Neural progenitor cell (in vitro differentiated cells): ENCODE measurements at regions not wholly inside any gene's neighbourhood (a gene's known extent, or its start where the extent isn't known, plus 50 kb on each side); places are given as distances from the start of the nearest gene placed in this dataset.

Experiments
- DNase-seq: peaks from one replicate; pipeline ENCODE4 v3.0.0-alpha.2; 2016; ENCODE audit warnings: low spot score
- H2AFZ ChIP-seq: fragments of 200-600 bp; sonication (generic); replicated peaks from 2 replicates; pipeline ENCODE4 v1.6.1; 2016; ENCODE audit warnings: antibody characterized with exemption
- H3F3A ChIP-seq: fragments of 200-600 bp; sonication (generic); 2 replicates; pipeline ENCODE4 v1.6.1; 2016; ENCODE audit warnings: antibody characterized with exemption, low read depth
- H3K27ac ChIP-seq: fragments of 200-600 bp; sonication (generic); 2 replicates; pipeline ENCODE4 v1.5.1; 2016; ENCODE audit warnings: mild to moderate bottlenecking
- H3K27me3 ChIP-seq: fragments of 200-600 bp; sonication (generic); 2 replicates; pipeline ENCODE4 v1.6.1; 2016; ENCODE audit warnings: mild to moderate bottlenecking, moderate library complexity
- H3K36me3 ChIP-seq: fragments of 200-600 bp; sonication (generic); 2 replicates; pipeline ENCODE4 v1.5.1; 2016
- H3K4me1 ChIP-seq: fragments of 200-600 bp; sonication (generic); 2 replicates; pipeline ENCODE4 v1.6.1; 2016; ENCODE audit warnings: mixed run types
- H3K4me2 ChIP-seq: fragments of 200-600 bp; sonication (generic); 2 replicates; pipeline ENCODE4 v1.6.1; 2016
- H3K4me3 ChIP-seq: fragments of 200-600 bp; sonication (generic); 2 replicates; pipeline ENCODE4 v1.5.1; 2016
- H3K79me2 ChIP-seq: fragments of 200-600 bp; sonication (generic); 2 replicates; pipeline ENCODE4 v1.6.1; 2016; ENCODE audit warnings: low read depth
- H3K9ac ChIP-seq: fragments of 200-600 bp; sonication (generic); 2 replicates; pipeline ENCODE4 v1.6.1; 2016
- H3K9me3 ChIP-seq: fragments of 200-600 bp; sonication (generic); 2 replicates; pipeline ENCODE4 v1.5.1; 2016; ENCODE audit warnings: low read depth
- H4K20me1 ChIP-seq: fragments of 200-600 bp; sonication (generic); 2 replicates; pipeline ENCODE4 v1.6.1; 2016; ENCODE audit warnings: low read depth
- H3K27ac Mint-ChIP-seq: 3 replicates; pipeline ENCODE4 v1.8.0; 2021; ENCODE audit warnings: mixed read lengths
- H3K27me3 Mint-ChIP-seq: 2 replicates; pipeline ENCODE4 v1.8.0; 2022; ENCODE audit warnings: low read depth, mild to moderate bottlenecking, inconsistent platforms, moderate library complexity, mixed read lengths; ENCODE audit not compliant: insufficient read depth
- H3K36me3 Mint-ChIP-seq: 3 replicates; pipeline ENCODE4 v1.8.0; 2021; ENCODE audit warnings: mixed read lengths
- H3K4me1 Mint-ChIP-seq: 3 replicates; pipeline ENCODE4 v1.8.0; 2021; ENCODE audit warnings: mixed read lengths
- H3K4me3 Mint-ChIP-seq: 3 replicates; pipeline ENCODE4 v1.8.0; 2021; ENCODE audit warnings: mild to moderate bottlenecking, moderate library complexity, mixed read lengths
- H3K9me3 Mint-ChIP-seq: 3 replicates; pipeline ENCODE4 v1.8.0; 2020; ENCODE audit warnings: mixed read lengths
- CTCF ChIP-seq: fragments of 200-600 bp; sonication (generic); IDR thresholded peaks from 2 replicates; pipeline ENCODE4 v1.5.1; 2017; ENCODE audit warnings: antibody characterized with exemption, mild to moderate bottlenecking
- EZH2 ChIP-seq: fragments of 200-600 bp; sonication (generic); IDR thresholded peaks from 2 replicates; pipeline ENCODE4 v1.6.1; 2017; ENCODE audit warnings: antibody characterized with exemption, mild to moderate bottlenecking, moderate library complexity
- EZH2phosphoT487 ChIP-seq: fragments of 200-600 bp; sonication (generic); IDR thresholded peaks from 2 replicates; pipeline ENCODE4 v1.6.1; 2017; ENCODE audit warnings: antibody characterized with exemption

- H3K27me3 Mint-ChIP-seq, result peaks cover 3% of the 10 kb centered on the region
- DNase-seq, result no peak
Observed at GRCh38 chr6:14243597-14243996, 126.0 kb downstream of the CD83 start.

GRCh38 chr6:14246876-14247275 is 129.3 kb downstream of the CD83 start:
- peaks cover 4% of the 10 kb centered on the region for H3K9me3 Mint-ChIP-seq
- no peak overlapping the region for H3K27ac Mint-ChIP-seq
- H3K27me3 Mint-ChIP-seq, result no peaks in the 10 kb centered on the region
- no peak overlapping the region for H3K4me2 ChIP-seq
- no peak overlapping the region for H2AFZ ChIP-seq
- H3K9me3 ChIP-seq, result no peaks in the 10 kb centered on the region
- H3K36me3 Mint-ChIP-seq, result no peaks in the 10 kb centered on the region
- H3F3A ChIP-seq, result no peaks in the 10 kb centered on the region
- H3K4me3 ChIP-seq, result no peak overlapping the region
- no peak for TF ChIP-seq CTCF
- TF ChIP-seq EZH2, result no peak
- no peak for TF ChIP-seq EZH2phosphoT487
- H3K4me3 Mint-ChIP-seq, result no peak overlapping the region
- H3K27me3 ChIP-seq, result no peaks in the 10 kb centered on the region
- no peak for DNase-seq
- no peak overlapping the region for H3K27ac ChIP-seq
- H4K20me1 ChIP-seq, result no peaks in the 10 kb centered on the region
- no peaks in the 10 kb centered on the region for H3K79me2 ChIP-seq
- H3K36me3 ChIP-seq, result no peaks in the 10 kb centered on the region
- H3K9ac ChIP-seq, result no peak overlapping the region
- peaks cover 15% of the 10 kb centered on the region for H3K4me1 Mint-ChIP-seq
- H3K4me1 ChIP-seq, result peaks cover under 1% of the 10 kb centered on the region

More at GRCh38 chr6:14243597-14243996, 126.0 kb downstream of the CD83 start:
- Mint-ChIP-seq H3K36me3 (no peaks in the 10 kb centered on the region), H3K4me1 (peaks cover 15% of the 10 kb centered on the region), H3K9me3 (peaks cover 9% of the 10 kb centered on the region), H3K4me3 (no peak overlapping the region), H3K27ac (no peak overlapping the region)
- H3K9ac ChIP-seq, result no peak overlapping the region
- H3K4me3 ChIP-seq, result no peak overlapping the region
- no peak overlapping the region for H2AFZ ChIP-seq
- no peaks in the 10 kb centered on the region for H3K27me3 ChIP-seq
- no peaks in the 10 kb centered on the region for H3K4me1 ChIP-seq
- TF ChIP-seq EZH2phosphoT487 (no peak), EZH2 (no peak), CTCF (no peak)
- H3F3A ChIP-seq, result no peaks in the 10 kb centered on the region
- no peak overlapping the region for H3K27ac ChIP-seq
- peaks cover 7% of the 10 kb centered on the region for H3K36me3 ChIP-seq
- no peaks in the 10 kb centered on the region for H4K20me1 ChIP-seq
- H3K79me2 ChIP-seq, result no peaks in the 10 kb centered on the region
- peaks cover 8% of the 10 kb centered on the region for H3K9me3 ChIP-seq
- no peak overlapping the region for H3K4me2 ChIP-seq

- TF ChIP-seq EZH2 (no peak), EZH2phosphoT487 (no peak), CTCF (no peak)
- DNase-seq, result no peak
- H3K36me3 ChIP-seq, result no peaks in the 10 kb centered on the region
Observed at GRCh38 chr6:14250573-14250972, 133.0 kb downstream of the CD83 start.

More at GRCh38 chr6:14250573-14250972, 133.0 kb downstream of the CD83 start:
- Histone ChIP-seq H3K4me3 (no peak overlapping the region), H2AFZ (no peak overlapping the region), H3K9me3 (no peaks in the 10 kb centered on the region), H3K4me1 (peaks cover 5% of the 10 kb centered on the region), H3K27me3 (no peaks in the 10 kb centered on the region), H3F3A (no peaks in the 10 kb centered on the region), H3K27ac (no peak overlapping the region), H3K9ac (no peak overlapping the region), H3K4me2 (no peak overlapping the region), H4K20me1 (no peaks in the 10 kb centered on the region), H3K79me2 (no peaks in the 10 kb centered on the region)
- Mint-ChIP-seq H3K9me3 (peaks cover 4% of the 10 kb centered on the region), H3K27ac (no peak overlapping the region), H3K27me3 (peaks cover 8% of the 10 kb centered on the region), H3K36me3 (no peaks in the 10 kb centered on the region), H3K4me3 (no peak overlapping the region), H3K4me1 (peaks cover 13% of the 10 kb centered on the region)
